ENCODE measurements at regions not wholly inside any gene's neighbourhood (a gene's known extent, or its start where the extent isn't known, plus 50 kb on each side); places are given as distances from the start of the nearest gene placed in this dataset.

DNA sequence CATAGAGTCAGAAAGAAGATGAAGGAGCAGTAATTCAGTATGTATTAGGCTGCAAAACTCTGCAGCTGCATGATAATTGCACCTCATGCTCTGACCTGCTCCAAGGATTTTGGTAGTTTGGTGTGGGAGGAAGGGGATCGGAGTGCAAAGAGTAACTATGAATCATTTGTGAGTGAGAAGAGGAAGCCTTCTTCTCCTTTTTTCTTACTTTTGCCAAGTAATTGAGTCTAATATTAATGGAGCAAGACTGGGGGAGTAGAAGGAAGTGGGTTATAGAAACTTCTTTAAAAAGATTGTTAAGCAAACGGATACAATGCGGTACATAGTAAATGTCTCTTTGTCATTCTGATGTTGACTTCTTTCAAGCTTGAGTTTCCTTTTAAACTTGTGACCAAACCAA is 276.5 kb downstream of the EDEM1 start:
- TF ChIP-seq CTCF (conservative IDR thresholded peaks at IDR 0.05; ENCODE audit: low read depth, low read length), result no peak
- H3K4me3 ChIP-seq (ENCODE audit: low read depth, low read length), result no peak overlapping the region
- DNase-seq (ENCODE audit: low read depth), result no peak

- H3K4me3 ChIP-seq (ENCODE audit: low read depth, low read length), result no peak overlapping the region
- DNase-seq (ENCODE audit: low read depth), result no peak
- TF ChIP-seq CTCF (conservative IDR thresholded peaks at IDR 0.05; ENCODE audit: low read depth, low read length), result no peak
These were observed 277.1 kb downstream of the EDEM1 start for GRCh38 chr3:5464649-5465048.

GRCh38 chr3:5465183-5465582 is 277.7 kb downstream of the EDEM1 start:
- no peak for DNase-seq (ENCODE audit: low read depth)
- no peak overlapping the region for H3K4me3 ChIP-seq (ENCODE audit: low read depth, low read length)
- TF ChIP-seq CTCF (conservative IDR thresholded peaks at IDR 0.05; ENCODE audit: low read depth, low read length), result no peak

- no peak overlapping the region for H3K4me3 ChIP-seq (ENCODE audit: low read depth, low read length)
- DNase-seq (ENCODE audit: low read depth), result no peak
- TF ChIP-seq CTCF (conservative IDR thresholded peaks at IDR 0.05; ENCODE audit: low read depth, low read length), result no peak
These were observed 278.6 kb downstream of the EDEM1 start for GRCh38 chr3:5466065-5466464.

GRCh38 chr3:5466717-5467116 is 279.2 kb downstream of the EDEM1 start:
- H3K4me3 ChIP-seq (ENCODE audit: low read depth, low read length), result no peak overlapping the region
- no peak for TF ChIP-seq CTCF (conservative IDR thresholded peaks at IDR 0.05; ENCODE audit: low read depth, low read length)
- no peak for DNase-seq (ENCODE audit: low read depth)

DNA sequence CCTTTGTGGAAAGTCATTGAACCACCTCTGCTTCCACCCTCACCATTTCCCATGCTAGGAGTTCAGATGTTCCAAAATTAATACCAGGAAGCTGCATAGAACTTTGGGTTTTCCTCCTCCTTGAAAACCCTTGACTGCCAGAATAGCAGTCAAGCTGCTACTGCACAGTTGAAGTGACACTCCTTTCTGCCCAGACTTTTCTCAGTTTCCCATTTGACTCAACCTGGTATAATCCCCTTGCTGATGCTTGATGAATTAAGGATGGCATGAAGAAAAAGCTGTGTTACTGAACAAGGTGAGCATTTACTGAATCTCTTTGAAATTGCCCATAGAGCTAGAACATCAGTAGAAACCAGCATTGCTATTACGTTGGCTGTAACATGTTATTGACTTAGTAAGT is 286.0 kb downstream of the EDEM1 start:
- TF ChIP-seq CTCF (conservative IDR thresholded peaks at IDR 0.05; ENCODE audit: low read depth, low read length), result no peak
- H3K4me3 ChIP-seq (ENCODE audit: low read depth, low read length), result no peak overlapping the region
- DNase-seq (ENCODE audit: low read depth), result no peak

DNA sequence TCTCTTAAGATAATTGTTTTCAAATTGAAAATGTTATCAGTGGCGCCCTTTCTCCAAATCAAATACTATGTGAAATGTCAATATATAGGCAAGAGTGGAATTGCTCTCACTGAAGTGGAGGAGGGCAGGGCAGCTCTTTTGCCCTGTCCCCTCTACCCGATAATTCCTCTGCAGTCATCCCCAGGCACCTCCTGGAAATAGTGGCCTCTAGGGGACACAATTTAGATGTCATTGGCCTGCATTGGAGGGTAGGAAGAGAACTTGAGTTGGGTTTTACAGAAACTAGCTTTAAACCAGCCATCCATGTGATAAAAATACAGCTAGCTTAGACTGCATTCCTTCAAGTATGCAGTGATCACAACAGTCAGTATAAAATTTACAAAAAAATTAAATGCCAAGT is 288.9 kb downstream of the EDEM1 start:
- no peak overlapping the region for H3K4me3 ChIP-seq (ENCODE audit: low read depth, low read length)
- DNase-seq (ENCODE audit: low read depth), result no peak
- no peak for TF ChIP-seq CTCF (conservative IDR thresholded peaks at IDR 0.05; ENCODE audit: low read depth, low read length)
